Activated CD4-positive, alpha-beta T cell treated with anti-CD3 and anti-CD28 coated beads for 36 hours (primary cell): ENCODE measurements at regions not wholly inside any gene's neighbourhood (a gene's known extent, or its start where the extent isn't known, plus 50 kb on each side); places are given as distances from the start of the nearest gene placed in this dataset.

Source experiments
- ATAC-seq: fragments of 200-7000 bp; cut with Tn5 transposase; one replicate; pipeline ENCODE4 v1.10.0; 2021; ENCODE audit warnings: mild to moderate bottlenecking, moderate library complexity
- CTCF ChIA-PET: fragments of 350-600 bp; sonication (Branson Sonifier 250); formaldehyde crosslinking; loops from one replicate; lab custom pipeline; 2021; ENCODE audit warnings: antibody characterized with exemption; lab: Charles Lee
- POLR2A ChIA-PET: fragments of 350-600 bp; sonication (Branson Sonifier 250); formaldehyde crosslinking; loops from one replicate; lab custom pipeline; 2021; ENCODE audit warnings: antibody characterized with exemption, inconsistent platforms; lab: Charles Lee
- DNase-seq: peaks from one replicate; pipeline ENCODE4 v3.0.0-alpha.2; 2020
- H3K27ac Mint-ChIP-seq: one replicate; pipeline ENCODE4 v1.8.0; 2021; ENCODE audit warnings: mixed read lengths
- H3K27me3 Mint-ChIP-seq: one replicate; pipeline ENCODE4 v1.8.0; 2021; ENCODE audit warnings: mixed read lengths
- H3K36me3 Mint-ChIP-seq: one replicate; pipeline ENCODE4 v1.8.0; 2021; ENCODE audit warnings: low read depth, mixed read lengths
- H3K4me1 Mint-ChIP-seq: one replicate; pipeline ENCODE4 v1.8.0; 2021; ENCODE audit warnings: mixed read lengths
- H3K4me3 Mint-ChIP-seq: one replicate; pipeline ENCODE4 v1.8.0; 2021; ENCODE audit warnings: mild to moderate bottlenecking, moderate library complexity, mixed read lengths
- H3K9me3 Mint-ChIP-seq: one replicate; pipeline ENCODE4 v1.8.0; 2021; ENCODE audit warnings: low read depth, mixed read lengths
- intact Hi-C, 2 experiments: fragments of 100-400 bp; cut with DNase I in 1 of 2; cut with micrococcal nuclease in 1 of 2; formaldehyde crosslinking; loops; one replicate each; pipeline versions ENCODE4 v1.14.2 to v1.15.1; 2022 to 2024; cut with DNase I, micrococcal nuclease

DNA sequence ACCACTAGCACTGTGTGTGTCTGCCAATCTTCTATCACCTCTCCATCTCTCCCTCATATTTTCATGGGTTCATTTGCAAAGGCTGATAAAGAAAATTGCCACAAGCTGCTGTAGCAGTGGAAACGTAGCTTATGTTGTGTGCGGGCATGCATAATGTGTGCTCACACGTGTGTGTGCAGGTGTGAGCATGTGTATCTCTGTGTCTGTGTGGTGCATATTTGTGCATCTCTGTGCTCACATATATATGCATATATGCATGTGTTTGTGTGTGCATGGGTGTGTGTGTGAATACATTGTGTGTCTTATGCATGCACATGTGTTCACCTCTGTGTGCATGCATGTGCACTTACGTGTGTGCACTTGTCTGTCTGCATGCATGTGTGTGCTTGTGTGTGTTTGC is 181.8 kb upstream of the UBL3 start:
- no peak for ATAC-seq
- Mint-ChIP-seq H3K9me3 (no peaks in the 10 kb centered on the region), H3K4me1 (no peaks in the 10 kb centered on the region), H3K4me3 (no peak overlapping the region), H3K27ac (no peak overlapping the region), H3K36me3 (no peaks in the 10 kb centered on the region), H3K27me3 (peaks cover 3% of the 10 kb centered on the region)
- POLR2A ChIA-PET: no interaction called here
- no peak for DNase-seq
- CTCF ChIA-PET: no interaction called here
- intact Hi-C loops: no loop called here

DNA sequence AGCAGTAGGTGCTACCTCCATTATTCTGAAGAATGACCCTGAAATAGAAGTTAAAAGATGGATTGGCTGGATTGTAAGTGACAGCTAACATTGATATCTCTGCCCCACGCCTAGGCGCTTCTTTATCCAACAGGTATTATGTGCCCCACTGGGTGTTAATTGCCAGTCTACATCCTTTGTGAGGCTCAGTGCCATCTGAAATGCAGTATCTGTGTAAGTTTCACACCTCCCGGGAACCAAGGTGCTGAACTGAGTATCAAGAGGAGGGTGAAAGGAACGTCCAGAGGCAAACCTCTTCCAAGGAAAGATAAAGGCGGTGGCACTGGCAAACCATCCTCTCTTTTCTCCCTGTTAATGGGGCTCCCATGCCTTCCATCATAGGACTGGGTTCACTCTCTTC is 181.1 kb upstream of the UBL3 start:
- ChIA-PET CTCF (no interaction called here), POLR2A (no interaction called here)
- peaks cover 3% of the 10 kb centered on the region for H3K27me3 Mint-ChIP-seq
- no peaks in the 10 kb centered on the region for H3K9me3 Mint-ChIP-seq
- H3K36me3 Mint-ChIP-seq: no peaks in the 10 kb centered on the region
- H3K4me3 Mint-ChIP-seq: no peak overlapping the region
- DNase-seq (no peak), ATAC-seq (no peak)
- no peak overlapping the region for H3K27ac Mint-ChIP-seq
- H3K4me1 Mint-ChIP-seq: no peaks in the 10 kb centered on the region
- intact Hi-C loops: no loop called here

DNA sequence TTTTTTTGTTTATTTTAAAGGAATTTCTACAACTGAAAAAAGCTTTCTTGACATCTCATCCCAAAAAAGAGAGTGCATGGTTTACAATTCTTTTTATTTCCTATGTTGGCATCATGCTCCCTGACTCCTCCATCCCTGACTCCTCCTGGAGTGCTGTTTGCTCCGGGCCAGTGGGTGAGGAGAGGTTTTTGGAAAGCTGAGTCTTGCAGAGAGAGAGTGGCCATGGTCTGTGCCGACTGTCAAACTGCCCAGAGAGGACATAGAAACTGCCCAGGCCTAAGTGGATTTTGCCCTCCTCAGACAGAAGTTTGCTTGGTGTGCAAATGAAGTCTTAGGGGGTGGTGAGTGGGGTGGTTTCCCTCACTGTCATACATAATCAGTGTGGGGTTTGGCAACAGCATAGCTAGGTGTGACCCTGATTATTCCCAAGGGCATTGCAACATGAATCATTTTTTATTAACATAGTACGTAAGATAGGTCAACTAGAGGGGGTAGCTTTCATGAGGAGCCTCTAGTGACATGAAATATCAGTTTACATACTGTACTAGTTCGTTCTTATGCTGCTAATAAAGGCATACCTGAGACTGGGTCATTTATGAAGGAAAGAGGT is 179.8 kb upstream of the UBL3 start:
- H3K27me3 Mint-ChIP-seq: peaks cover 3% of the 10 kb centered on the region
- H3K4me1 Mint-ChIP-seq: no peaks in the 10 kb centered on the region
- intact Hi-C loops: no loop called here
- no peak overlapping the region for H3K4me3 Mint-ChIP-seq
- POLR2A ChIA-PET: no interaction called here
- DNase-seq (no peak), ATAC-seq (no peak)
- CTCF ChIA-PET: interaction anchor here (0.7 kb wide), 1 partner anchor 11 kb away, joined by 3 read pairs; no protein-coding TSS in a partner anchor
- no peak overlapping the region for H3K27ac Mint-ChIP-seq
- H3K36me3 Mint-ChIP-seq: no peaks in the 10 kb centered on the region
- H3K9me3 Mint-ChIP-seq: no peaks in the 10 kb centered on the region

DNA sequence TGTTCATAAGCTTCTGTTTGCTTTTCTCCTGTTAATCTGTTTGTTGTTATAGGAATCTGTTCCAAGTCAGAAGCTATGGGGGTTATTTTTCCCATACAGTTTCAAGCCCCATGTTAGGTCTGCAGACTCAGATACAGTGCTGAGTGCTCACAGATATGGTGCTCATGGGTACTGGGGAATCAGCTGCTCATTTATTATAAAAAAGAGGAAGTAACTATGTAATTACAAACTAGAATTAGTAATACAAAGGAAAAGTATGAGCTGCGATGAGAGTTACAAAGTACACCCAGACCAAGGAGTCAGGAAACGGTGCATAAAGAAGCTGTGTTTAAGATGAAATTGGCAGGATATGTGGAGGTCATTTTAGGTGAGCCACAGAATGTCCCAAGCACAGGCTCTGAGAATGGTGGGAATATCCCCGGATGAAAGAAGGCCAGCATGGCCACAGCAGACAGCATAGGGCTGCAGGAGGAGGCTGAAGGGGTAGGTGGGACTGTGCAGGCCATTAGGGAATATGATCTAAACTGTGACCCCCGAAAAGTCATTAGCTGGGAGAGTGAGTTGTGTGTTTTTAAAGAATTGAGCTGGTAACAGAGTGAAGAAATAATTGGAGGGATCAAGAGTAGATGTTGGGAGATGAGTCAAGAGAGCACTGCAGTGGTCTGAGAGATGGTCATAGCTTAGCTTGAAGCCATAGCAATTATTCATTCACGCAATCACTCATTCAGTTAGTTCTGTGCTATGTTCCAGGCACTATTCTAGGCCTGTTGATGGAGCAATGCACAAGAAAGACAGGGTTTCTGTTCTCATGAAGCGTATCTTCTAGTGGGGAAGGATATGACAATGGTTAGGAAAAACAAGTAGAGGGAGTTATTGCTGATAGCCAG is 177.4 kb upstream of the UBL3 start:
- no peaks in the 10 kb centered on the region for H3K36me3 Mint-ChIP-seq
- ATAC-seq (peak; percentile 26), DNase-seq (no peak)
- H3K27ac Mint-ChIP-seq: no peak overlapping the region
- H3K4me3 Mint-ChIP-seq: no peak overlapping the region
- ChIA-PET CTCF (interaction anchor here (0.6 to 1.2 kb wide), 5 partner anchors 19 to 257 kb away, joined by 3 to 5 read pairs (median 3); no protein-coding TSS in a partner anchor), POLR2A (no interaction called here)
- H3K27me3 Mint-ChIP-seq: peaks cover 3% of the 10 kb centered on the region
- no peaks in the 10 kb centered on the region for H3K9me3 Mint-ChIP-seq
- H3K4me1 Mint-ChIP-seq: no peaks in the 10 kb centered on the region
- intact Hi-C loops: no loop called here

DNA sequence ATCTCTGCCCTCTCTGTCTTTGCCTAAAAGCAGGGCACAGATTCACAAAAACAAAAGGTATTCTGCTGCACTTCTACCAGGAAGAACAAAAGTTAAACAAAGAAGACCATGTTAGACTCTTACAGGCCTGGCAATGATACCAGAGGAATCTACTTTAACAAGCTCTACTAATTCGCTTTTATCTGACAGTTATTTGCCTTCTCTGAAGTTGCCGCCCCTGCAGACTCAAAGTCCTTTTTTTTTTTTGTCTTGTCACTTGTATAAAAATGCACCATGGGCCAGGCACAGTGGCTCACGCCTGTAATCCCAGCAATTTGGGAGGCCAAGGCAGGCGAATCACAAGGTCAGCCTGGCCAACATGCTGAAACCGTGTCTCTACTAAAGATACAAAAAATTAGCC is 176.5 kb upstream of the UBL3 start:
- Mint-ChIP-seq H3K27me3 (no peaks in the 10 kb centered on the region), H3K36me3 (no peaks in the 10 kb centered on the region), H3K4me3 (no peak overlapping the region), H3K9me3 (no peaks in the 10 kb centered on the region), H3K27ac (no peak overlapping the region), H3K4me1 (no peaks in the 10 kb centered on the region)
- ChIA-PET CTCF (interaction anchor here (0.6 to 1.8 kb wide), 4 partner anchors 9 to 256 kb away, joined by 3 to 5 read pairs (median 4); no protein-coding TSS in a partner anchor), POLR2A (no interaction called here)
- ATAC-seq (no peak), DNase-seq (no peak)
- intact Hi-C loops: no loop called here

DNA sequence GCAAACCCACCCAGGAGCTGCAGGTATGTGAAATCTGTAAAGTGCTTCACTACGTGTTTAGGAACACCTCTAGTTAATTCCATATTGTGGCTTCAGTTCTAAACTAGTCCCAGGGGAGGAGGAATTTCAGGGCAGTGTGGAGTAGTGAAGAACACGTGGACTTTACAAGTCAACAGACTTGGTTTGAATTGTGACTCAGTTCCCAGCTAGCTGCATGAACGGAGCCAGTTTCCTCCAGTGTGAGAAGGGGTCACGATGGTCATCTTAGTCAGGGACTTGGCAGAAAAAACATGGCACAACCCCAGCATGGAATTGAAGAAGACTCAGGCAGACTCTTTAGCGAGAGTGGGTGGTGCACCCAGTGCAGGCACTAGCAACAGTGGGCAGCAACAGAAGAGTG is 175.7 kb upstream of the UBL3 start:
- no peaks in the 10 kb centered on the region for H3K9me3 Mint-ChIP-seq
- no peak overlapping the region for H3K27ac Mint-ChIP-seq
- no peak for DNase-seq
- no peaks in the 10 kb centered on the region for H3K27me3 Mint-ChIP-seq
- H3K4me3 Mint-ChIP-seq: no peak overlapping the region
- ChIA-PET CTCF (interaction anchor here (0.7 to 1.8 kb wide), 2 partner anchors 10 to 60 kb away, joined by 3 to 4 read pairs; no protein-coding TSS in a partner anchor), POLR2A (no interaction called here)
- intact Hi-C loops: no loop called here
- peaks cover 3% of the 10 kb centered on the region for H3K4me1 Mint-ChIP-seq
- H3K36me3 Mint-ChIP-seq: no peaks in the 10 kb centered on the region
- ATAC-seq: no peak

DNA sequence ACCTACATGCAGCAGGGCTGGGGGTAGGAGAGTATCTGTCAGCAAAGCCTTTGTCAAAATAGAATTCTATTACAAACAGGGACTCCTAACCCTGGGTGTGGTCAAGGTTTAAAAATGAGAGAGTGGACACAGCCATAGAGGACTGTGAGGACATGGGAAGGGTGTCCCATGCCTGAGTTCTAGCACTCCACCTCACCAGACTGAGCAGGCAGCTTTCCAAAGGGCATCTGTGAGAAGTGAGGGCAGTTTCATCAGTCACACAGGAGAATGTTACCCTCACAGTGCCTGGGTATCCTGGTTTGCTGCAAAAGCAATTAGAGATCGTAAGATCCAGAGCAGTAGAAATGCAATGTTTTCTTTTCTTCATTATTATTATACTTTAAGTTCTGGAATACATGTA is 174.9 kb upstream of the UBL3 start:
- no peak overlapping the region for H3K27ac Mint-ChIP-seq
- ChIA-PET CTCF (interaction anchor here (0.7 to 1.8 kb wide), 3 partner anchors 11 to 87 kb away, joined by 3 to 4 read pairs (median 3); no protein-coding TSS in a partner anchor), POLR2A (no interaction called here)
- ATAC-seq (no peak), DNase-seq (no peak)
- peaks cover 2% of the 10 kb centered on the region for H3K27me3 Mint-ChIP-seq
- H3K4me3 Mint-ChIP-seq: no peak overlapping the region
- peaks cover 5% of the 10 kb centered on the region for H3K4me1 Mint-ChIP-seq
- H3K9me3 Mint-ChIP-seq: no peaks in the 10 kb centered on the region
- H3K36me3 Mint-ChIP-seq: no peaks in the 10 kb centered on the region
- intact Hi-C loops: no loop called here

DNA sequence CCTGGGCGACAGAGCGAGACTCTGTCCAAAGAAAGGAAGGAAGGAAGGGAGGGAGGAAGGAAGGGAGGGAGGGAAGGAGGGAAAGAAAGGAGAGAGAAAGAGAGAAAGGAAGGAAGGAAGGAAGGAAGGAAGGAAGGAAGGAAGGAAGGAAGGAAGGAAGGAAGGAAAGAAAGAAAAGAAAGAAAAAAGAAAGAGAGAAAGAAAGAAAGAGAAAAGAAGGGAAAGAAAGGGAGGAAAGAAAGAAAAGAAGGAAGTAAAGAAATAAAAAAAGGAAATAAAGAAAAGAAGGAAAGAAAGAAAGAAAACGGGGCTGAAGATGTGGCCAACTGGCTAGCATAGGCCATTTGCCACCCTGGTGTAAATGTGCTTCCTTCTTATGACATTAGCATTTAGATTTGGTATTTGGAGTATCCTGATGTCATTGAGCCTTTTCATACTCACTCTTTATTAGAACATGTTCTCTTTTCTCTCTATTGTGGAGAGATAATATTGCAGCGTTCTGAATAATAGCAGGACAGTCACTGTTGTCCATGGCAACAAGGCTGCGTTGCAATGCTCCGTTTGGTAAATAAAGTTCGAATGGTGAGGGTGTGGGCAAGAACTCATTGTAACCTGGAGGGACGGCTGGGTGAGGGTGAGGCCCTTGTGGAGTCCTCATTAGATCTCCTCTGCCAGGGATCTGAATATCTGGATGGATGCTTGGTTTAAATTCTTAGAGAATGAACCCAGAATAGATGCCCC is 173.9 kb upstream of the UBL3 start:
- ChIA-PET POLR2A (no interaction called here), CTCF (no interaction called here)
- intact Hi-C loops: no loop called here
- ATAC-seq (no peak), DNase-seq (no peak)
- Mint-ChIP-seq H3K4me3 (no peak overlapping the region), H3K9me3 (no peaks in the 10 kb centered on the region), H3K4me1 (peaks cover 6% of the 10 kb centered on the region), H3K36me3 (no peaks in the 10 kb centered on the region), H3K27ac (no peak overlapping the region), H3K27me3 (peaks cover 2% of the 10 kb centered on the region)

DNA sequence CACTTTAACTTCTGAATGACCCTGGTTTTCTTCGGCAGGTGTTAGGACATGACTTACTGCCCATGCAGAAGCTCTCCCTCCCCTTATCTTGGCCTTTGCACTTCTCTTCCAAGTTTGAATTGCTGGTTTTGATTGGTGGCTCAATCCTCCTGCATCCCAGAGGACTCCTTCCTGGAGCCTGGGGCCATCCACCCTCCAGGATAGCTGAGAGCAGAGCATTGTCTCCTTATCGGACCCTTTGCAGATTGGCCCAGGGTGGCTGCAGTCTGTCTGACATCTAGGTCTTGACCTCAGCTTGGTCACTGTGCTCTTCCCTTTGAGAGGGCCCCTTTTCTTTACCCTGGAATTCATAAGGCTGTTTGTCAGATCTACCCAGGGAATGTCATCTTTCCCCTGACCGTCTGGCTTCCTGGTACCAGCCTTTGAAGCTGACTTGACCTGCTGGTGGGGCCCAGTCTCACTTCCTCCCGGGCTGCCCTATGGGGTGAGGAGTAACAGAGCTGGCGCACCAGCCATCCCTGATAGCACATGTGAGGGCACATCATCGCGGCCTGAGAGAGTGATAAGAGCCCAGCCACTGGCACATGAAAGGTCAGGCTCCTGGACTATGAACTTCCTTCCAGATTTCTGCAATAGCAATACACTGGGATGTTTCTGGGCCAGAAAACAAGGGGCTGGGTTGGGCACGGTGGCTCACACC is 172.9 kb upstream of the UBL3 start:
- no peak for DNase-seq
- POLR2A ChIA-PET: no interaction called here
- no peak overlapping the region for H3K4me3 Mint-ChIP-seq
- ATAC-seq: no peak
- H3K4me1 Mint-ChIP-seq: peaks cover 6% of the 10 kb centered on the region
- H3K27me3 Mint-ChIP-seq: peaks cover 2% of the 10 kb centered on the region
- H3K36me3 Mint-ChIP-seq: no peaks in the 10 kb centered on the region
- CTCF ChIA-PET: no interaction called here
- no peak overlapping the region for H3K27ac Mint-ChIP-seq
- intact Hi-C loops: no loop called here
- no peaks in the 10 kb centered on the region for H3K9me3 Mint-ChIP-seq

DNA sequence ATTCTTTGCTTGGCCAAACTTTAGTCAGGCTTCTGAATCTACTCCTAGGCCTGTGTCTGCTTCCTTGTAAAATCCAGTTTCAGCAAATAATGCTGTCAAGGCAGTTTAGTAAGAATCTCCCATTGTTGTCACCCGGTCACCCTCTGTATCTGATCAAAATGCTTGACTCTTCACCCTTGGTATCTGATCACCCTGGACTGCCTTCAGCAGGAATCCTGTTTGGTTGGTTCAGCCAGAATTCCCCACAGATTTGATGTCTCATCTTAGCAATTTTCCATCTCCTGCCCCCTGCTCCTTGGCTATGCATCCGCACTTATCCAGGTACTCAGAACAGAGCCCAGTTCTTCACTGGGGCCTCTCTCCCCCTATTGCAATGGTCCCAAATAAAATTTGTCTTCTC is 172.4 kb upstream of the UBL3 start:
- Mint-ChIP-seq H3K27ac (no peak overlapping the region), H3K27me3 (peaks cover 2% of the 10 kb centered on the region), H3K36me3 (no peaks in the 10 kb centered on the region), H3K4me3 (no peak overlapping the region), H3K9me3 (no peaks in the 10 kb centered on the region), H3K4me1 (peaks cover 6% of the 10 kb centered on the region)
- no peak for DNase-seq
- ChIA-PET POLR2A (no interaction called here), CTCF (no interaction called here)
- intact Hi-C loops: no loop called here
- no peak for ATAC-seq

DNA sequence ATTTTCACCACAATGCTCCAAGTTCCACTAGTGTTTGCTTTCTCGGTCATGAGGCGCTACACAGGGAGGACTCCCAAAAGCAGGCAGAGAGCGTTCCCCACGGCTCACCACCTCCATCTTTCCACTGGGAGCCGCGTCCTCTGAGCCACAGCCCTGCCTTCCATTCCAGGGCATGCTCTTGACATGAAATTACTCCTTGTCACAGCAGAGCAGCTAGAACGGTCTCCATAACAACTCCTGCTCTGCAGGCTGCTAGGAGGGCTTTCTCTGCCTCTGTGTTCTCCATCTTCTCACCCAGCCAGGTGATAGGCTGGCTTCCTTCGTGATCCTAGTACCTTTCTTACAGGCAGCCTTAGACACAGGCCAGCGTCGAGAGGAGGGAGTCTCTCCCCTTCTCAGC is 171.8 kb upstream of the UBL3 start:
- ChIA-PET CTCF (no interaction called here), POLR2A (no interaction called here)
- Mint-ChIP-seq H3K4me1 (peaks cover 6% of the 10 kb centered on the region), H3K36me3 (no peaks in the 10 kb centered on the region), H3K27me3 (peaks cover 2% of the 10 kb centered on the region), H3K27ac (no peak overlapping the region), H3K4me3 (no peak overlapping the region), H3K9me3 (no peaks in the 10 kb centered on the region)
- no peak for ATAC-seq
- intact Hi-C loops: no loop called here
- DNase-seq: no peak
